Central memory CD4-positive, alpha-beta T cell (primary cell): ENCODE measurements at regions not wholly inside any gene's neighbourhood (a gene's known extent, or its start where the extent isn't known, plus 50 kb on each side); places are given as distances from the start of the nearest gene placed in this dataset.
"Not testable (repeated sequence)": the region's sequence is repeated elsewhere in the genome, so short reads cannot be mapped to it uniquely, and the experiment has no call there.

Experiments used
- DNase-seq: peaks from one replicate; pipeline ENCODE4 v3.0.0; 2022

GRCh38 chr1:67589519-67590233 lies 95.3 kb upstream of the GADD45A start:
- no peak for DNase-seq

- no peak for DNase-seq
These were observed 94.7 kb upstream of the GADD45A start for GRCh38 chr1:67590329-67590728.

GRCh38 chr1:67594764-67595163 lies 90.2 kb upstream of the GADD45A start:
- DNase-seq: no peak

GRCh38 chr1:67596674-67597073 lies 88.3 kb upstream of the GADD45A start:
- no peak for DNase-seq

DNA sequence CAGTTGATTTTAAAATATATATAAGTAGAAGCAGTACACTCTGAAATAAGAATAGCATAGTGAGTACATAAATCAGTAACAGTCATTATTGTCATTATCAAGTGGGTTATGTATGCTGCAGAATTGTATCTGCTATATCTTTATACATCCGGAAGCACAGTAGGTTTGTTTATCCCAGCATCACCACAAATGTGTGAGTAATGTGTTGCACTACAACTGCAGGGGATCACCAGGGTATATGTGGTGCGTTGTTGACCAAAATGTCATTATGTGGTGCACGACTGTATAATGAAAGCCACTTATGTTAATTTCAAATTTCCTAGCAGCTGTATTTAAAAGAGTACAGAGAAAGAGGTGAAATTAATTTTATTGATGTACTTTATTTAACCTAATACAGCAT lies 87.7 kb upstream of the GADD45A start:
- DNase-seq: no peak

- DNase-seq: no peak
These were observed 85.9 kb upstream of the GADD45A start for GRCh38 chr1:67599085-67599484.

DNA sequence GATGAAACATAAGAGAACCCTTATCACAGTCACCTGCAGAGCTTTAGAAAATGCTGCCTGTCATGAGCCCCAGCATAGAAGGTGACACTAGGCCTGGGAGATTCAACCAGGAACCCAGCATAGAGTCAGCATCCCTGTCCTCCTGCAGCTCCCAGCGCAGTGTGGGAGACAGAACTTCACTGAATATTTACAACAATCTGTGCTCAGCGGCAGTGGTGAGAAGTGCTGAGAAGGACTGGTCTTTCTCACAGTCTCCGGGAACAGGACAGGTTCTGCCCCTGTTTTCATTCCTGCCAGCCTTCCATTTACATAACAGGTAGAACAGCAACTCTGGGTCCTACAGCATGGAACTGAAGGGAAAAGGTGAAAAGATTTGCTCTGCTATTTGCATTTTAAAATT lies 83.5 kb upstream of the GADD45A start:
- no peak for DNase-seq

GRCh38 chr1:67601955-67602354 lies 83.0 kb upstream of the GADD45A start:
- no peak for DNase-seq

- DNase-seq: no peak
These were observed 80.2 kb upstream of the GADD45A start for GRCh38 chr1:67604778-67605177.

DNA sequence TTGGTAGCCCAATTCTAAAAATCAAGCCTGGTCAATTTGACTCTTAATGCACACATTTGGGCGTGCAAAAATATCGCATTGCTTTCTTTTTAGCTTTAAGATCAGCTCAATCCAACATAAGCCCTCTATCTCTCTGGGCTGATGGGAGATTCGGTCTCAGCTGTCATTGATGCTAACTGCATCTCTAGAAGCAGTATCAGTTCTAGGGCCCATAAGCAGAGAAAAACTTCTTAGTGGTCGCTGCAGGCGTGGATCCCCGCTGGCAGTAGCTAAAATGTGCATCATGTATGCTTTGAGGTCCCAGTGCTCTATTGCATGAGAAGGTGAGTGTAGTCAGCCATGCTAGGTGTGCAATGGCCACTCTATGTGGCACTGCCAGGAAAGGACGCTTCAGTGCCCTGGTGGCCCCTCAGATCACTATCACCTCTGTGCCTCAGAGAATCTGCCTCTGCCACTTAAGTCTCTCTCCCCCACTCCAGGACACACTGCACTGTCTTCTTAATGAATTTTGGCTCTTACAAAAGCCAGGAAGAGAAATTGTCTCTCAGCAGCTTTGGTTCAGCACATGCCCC lies 79.7 kb upstream of the GADD45A start:
- no peak for DNase-seq

DNA sequence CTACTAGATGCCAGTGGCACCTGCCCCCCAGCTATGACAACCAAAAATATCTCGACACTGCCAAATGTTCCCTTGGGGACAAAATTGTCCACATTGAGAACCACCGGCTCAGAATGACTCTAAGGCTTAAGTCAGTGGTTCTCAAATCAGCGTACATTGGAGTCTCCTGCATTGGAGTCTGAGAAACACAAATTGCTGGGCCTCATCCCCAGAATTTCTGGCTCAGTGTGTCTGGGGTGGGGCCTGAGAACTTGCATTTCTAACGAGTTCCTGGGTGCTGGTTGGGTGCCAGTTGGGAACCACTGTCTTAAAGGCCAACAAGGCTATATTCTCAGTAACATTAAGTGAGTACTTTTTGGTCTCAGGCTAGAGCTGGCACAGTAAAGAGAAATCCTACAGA lies 77.7 kb upstream of the GADD45A start:
- no peak for DNase-seq

- DNase-seq: no peak
These were observed 77.3 kb upstream of the GADD45A start for GRCh38 chr1:67607699-67608098.

DNA sequence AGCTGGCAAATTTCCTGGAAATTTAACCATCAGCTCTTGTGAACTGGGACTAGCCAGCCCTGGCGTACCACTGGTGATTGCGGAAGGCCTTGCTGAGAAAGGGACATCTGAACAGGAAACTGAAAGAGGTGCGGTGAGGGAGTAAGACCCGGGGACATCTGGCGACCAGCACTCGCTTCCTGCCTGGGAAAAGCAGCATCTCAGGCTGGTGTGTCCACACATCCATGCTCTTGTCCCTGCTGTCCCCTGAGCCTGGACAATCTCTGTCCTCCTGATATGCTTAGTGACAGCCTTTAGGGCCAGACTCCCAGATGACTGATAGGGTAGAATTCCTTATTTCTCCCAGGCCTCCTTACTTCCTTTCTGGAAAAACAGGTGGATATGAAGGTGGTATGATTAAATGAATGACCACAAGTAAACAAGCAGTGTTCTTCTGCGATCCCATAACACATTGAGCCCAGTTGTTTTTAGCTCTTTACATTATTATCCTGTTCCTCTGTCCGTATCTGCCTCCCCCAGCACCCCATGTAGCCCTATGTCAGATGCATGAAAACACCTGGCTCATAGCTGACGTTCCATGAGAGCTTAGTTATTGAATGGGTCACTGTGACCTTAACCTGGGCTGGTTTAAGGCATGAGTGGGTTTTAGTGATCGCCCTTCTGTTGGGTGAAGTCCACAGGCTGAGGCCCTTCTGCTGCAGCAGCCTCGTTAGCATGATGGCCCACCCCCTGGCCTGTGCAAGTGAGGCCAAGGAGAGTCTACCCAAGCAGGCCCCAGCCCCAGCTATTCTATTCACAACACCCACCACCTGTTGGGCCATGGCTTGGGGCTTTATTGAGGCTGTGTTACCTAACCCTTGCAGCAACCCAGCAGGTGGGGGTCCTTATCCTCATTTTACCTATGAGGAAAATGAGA lies 76.1 kb upstream of the GADD45A start:
- DNase-seq: no peak

DNA sequence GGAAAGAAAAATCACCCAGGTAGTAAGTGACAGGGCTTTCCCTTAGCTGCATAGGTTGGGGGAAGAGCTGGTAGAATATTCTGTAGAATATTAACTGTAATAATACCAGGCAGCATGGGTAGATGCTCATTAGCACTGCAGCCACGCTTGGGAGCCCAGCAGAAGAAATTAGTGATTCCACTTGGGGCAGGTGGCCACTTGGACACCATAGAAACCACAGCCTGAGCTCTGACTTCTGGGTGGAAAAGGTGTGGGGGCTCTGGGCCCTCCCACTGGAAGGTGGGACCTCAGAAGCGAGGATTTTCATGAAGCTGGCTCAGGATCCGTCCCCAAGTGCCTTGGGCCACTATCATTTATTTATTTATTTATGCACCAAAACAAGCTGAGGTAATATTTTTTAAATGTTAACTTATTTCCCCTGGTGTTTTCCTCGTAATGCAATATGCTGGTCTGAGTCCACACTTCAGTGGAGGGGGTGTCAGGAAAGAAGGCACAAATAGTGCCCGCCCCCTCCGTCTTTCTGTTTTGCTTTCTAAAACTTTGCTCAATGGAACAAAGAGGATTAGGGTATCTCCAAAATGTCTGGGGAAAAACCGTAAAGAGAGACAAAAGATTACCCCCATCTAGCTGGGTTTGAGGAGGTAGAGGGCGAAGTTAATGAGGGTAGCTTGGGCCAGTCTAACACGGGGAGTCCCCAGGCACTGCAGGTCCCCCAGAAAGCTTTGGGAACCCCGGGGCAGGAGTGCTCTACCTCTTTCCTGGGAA lies 75.2 kb upstream of the GADD45A start:
- DNase-seq: no peak

- DNase-seq: no peak
These were observed 74.6 kb upstream of the GADD45A start for GRCh38 chr1:67610450-67610849.

DNA sequence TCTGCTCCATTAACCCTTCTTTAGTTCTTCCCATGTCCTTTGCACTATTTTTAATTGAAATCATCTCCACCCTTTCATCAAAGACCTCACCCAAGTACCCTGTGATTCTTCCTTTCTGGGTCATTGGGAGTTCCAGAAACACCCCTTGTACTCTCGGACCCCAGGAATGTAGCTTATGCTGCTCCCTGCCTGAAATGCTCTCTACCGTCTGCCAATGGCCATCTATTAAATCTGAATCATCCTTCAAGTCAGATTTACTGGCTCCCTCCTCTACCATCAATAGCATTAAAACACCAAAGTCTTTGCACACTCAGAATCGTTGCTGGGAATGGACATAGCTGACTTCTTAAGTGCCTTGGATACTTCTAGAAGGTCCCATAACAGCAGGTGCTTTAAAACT lies 73.2 kb upstream of the GADD45A start:
- no peak for DNase-seq

DNA sequence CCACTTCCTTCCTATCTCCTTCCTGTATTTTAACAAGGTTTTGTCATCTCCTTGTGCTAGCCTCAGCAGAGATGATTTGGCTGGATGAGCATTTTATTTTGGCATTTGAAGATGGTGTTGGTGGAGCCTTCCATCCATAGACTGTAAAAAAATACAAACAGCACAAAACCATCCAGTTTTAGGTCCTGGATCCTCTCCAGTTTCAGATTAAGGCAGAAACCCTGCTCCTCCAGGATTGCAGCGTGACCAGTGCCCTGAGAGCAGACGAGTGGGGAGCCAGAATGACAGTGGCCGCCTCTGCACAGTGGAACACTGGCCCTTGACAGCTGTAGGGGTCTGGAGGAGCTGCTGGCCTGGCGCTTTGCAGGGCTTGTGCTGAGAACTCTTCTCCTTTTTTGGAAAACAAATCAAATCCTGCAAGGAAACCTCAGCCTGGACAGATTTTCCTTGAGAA lies 72.2 kb upstream of the GADD45A start:
- DNase-seq: no peak

DNA sequence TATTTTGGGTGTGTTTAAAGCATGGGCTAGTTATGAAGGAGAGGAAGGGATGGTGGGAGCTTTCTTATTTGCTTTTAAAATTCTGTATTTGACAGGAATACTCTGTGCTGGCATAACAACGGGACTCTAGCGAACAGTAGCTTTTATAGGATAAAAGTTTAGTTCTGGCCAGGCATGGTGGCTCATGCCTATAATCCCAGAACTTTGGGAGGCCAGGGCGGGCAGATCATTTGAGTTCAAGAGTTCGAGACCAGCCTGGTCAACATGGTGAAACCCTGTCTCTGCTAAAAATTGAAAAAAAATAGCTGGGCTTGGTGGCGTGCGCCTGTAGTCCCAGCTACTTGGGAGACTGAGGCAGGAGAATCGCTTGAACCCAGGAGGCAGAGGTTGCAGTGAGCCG lies 71.5 kb upstream of the GADD45A start:
- not testable (repeated sequence) for DNase-seq

- DNase-seq: no peak
These were observed 70.5 kb upstream of the GADD45A start for GRCh38 chr1:67614511-67614934.

GRCh38 chr1:67615886-67616285 lies 69.1 kb upstream of the GADD45A start:
- no peak for DNase-seq

GRCh38 chr1:67616394-67616985 lies 68.5 kb upstream of the GADD45A start:
- DNase-seq: no peak

- no peak for DNase-seq
These were observed 66.5 kb upstream of the GADD45A start for GRCh38 chr1:67618285-67619018.
